LHCN-M2 (cell line): ENCODE measurements at regions not wholly inside any gene's neighbourhood (a gene's known extent, or its start where the extent isn't known, plus 50 kb on each side); places are given as distances from the start of the nearest gene placed in this dataset.
"Not testable (repeated sequence)": the region's sequence is repeated elsewhere in the genome, so short reads cannot be mapped to it uniquely, and the experiment has no call there.

ENCODE experiments used
- DNase-seq: peaks from one replicate; pipeline ENCODE4 v3.0.0-alpha.2; 2012; ENCODE audit warnings: low read depth

DNA sequence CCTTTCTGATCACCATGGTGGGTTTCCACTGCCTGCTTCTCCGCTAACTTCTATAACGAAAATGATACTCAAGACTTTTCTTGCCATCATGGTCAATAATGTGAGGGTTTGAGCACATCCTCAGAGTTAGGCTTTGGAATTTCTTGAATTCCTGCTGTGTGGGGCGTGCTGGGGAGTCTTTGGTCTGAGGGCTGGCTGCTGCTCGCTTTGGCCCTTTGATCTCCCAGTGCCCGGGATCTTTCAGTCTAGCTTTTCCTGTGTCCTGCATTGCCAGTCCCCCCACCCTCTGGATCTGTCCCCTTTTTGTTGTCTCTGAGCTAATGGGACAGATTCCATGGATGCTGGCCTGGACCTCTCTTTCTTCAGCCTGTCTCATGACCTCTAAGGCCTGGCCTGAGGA, 182.6 kb downstream of the NPIPA7 start:
- not testable (repeated sequence) for DNase-seq

- DNase-seq: not testable (repeated sequence)
Observed at GRCh38 chr16:16563962-16564361, 185.0 kb downstream of the NPIPA7 start.

DNA sequence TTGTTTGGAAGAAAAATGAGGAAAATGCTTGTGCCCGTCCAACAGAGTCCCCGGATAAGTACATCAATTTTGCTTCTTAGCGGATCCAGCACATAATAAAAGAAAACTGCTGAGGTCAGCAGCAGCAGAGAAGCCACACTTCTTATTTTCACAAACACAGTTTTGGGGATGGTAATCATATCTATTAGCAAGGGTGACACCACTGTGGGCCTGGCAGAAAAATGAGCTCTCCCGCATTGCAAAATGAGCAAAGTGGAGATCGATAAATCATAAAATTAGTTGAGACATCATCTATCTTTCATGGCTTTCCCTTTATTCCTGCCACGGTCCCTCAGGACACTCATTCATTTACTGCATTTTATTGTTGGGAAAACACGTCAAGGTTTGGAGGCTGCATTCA, 186.4 kb downstream of the NPIPA7 start:
- DNase-seq: not testable (repeated sequence)

DNA sequence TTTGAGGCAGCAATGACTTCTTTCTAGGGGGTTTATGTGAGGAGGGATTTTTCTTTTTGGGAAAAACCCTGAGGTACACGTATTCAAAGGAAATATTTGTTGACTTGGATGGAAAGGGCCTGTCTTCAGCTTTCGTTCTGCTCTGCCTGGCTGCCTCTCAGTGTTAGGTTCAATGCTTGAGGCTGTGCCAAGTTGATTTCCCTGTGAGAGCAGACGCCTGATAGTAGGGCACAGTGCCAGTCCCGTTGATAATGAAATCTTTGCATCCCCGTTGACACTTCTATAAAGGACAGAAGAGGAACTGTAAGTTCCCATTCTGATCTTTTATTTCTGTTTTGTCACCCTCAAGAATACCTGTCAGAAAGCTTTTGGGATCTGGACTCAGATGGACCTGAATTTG, 191.1 kb downstream of the NPIPA7 start:
- DNase-seq: not testable (repeated sequence)

- DNase-seq: not testable (repeated sequence)
Observed at GRCh38 chr16:16570874-16571273, 191.9 kb downstream of the NPIPA7 start.

DNA sequence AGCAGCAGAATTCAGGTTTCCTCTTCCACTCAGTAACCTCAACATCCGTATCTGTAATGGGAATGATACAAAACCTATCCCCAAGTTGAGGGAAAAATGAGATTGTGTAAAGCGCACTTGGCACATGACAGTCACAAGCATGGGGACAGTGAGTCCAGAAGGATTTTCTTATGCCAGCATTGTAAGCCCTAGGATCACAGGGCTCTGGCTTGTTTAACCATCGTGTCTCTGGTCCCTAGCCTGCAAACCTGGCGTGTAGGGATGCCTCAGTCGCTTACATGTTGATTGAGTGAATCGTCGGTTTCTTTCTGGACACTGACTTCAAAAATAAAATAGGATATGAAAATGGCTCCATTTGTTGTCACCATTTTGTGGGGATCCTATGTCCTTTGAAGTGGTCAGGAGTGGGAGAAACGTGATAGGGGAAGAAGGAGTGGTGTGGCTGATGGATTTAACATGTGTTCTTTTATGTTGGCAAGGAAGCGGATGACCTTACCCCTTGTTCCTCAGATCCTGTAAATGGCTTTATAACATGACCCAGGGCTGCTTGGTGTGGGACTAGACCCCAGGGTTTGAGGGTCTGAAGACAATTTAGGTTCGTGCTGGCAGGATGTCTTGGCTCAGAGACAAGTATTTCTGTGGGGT, 193.3 kb downstream of the NPIPA7 start:
- DNase-seq: not testable (repeated sequence)

DNA sequence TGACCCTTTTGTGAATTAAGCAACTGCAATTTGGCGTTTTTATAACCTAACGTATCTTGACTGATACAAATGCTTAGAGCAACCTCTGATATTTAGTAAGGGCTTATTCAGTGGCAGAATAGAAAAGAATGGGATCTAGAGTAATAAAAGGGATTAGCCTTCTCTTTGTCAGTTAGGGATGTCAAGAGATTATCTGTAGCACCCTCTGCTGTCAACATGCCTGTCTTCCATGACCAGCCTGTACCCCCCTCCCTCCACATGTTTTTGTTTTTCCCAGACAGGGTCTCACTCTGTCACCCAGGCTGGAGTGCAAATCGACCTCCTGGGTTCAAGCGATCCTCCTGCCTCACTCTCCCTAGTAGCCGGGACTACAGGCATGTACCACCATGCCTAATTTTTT, 198.1 kb downstream of the NPIPA7 start:
- DNase-seq: not testable (repeated sequence)

DNA sequence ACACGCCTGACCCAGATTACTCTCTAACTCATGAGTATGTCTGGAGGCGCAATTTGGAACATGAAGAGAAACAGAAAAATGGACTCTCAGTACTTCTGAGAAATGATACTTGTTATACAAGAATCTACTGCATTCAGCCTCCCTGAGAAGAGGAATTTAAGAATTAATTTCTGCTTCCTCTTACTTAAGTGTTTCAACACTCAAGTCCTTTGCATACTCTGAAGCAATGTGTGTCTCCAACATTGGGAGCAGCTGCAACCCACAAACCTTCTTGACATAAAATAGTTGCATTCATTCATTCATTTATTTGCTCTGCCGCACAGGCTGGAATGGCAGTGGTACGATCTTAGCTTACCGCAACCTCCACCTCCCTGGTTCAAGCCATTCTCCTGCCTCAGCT, 199.8 kb downstream of the NPIPA7 start:
- DNase-seq: no peak

- DNase-seq: not testable (repeated sequence)
Observed at GRCh38 chr16:16582916-16583315, 204.0 kb downstream of the NPIPA7 start.

GRCh38 chr16:16586073-16586651, 207.2 kb downstream of the NPIPA7 start:
- DNase-seq: peak; percentile 0

DNA sequence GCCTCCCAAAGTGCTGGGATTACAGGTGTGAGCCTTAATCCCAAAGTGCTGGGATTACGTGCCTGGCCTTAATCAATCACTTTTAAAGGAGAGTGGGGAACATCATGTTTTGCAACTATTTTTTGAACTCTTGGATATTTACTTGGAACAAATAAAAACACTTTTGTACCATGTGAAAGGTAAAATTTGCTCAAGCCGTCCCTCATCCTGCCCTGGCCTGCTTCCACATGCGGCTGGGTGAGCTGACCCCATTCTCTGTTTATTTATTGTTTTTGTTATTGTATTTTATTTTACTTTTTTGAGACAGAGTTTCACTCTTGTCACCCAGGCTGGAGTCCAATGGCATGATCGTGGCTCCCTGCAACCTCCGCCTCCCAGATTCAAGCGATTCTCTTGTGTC, 208.0 kb downstream of the NPIPA7 start:
- DNase-seq: not testable (repeated sequence)

DNA sequence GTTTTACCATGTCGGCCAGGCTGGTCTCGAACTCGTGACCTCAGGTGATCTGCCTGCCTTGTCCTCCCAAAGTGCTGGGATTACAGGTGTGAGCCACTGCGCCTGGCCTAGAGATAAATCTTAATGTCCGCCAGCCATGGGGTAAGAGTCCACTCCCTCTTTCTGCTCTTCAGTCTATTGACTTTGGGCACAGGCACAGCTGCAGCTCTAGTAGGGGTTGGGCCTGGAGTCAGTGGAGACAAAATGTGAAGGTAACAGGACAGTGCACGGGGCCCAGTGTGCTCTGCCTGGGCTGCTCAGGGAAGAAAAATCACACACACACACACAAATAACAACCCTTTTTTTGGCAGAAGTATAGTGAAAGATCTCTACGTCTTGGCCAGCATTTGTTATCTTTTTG, 209.5 kb downstream of the NPIPA7 start:
- not testable (repeated sequence) for DNase-seq

GRCh38 chr16:16590654-16591318, 211.8 kb downstream of the NPIPA7 start:
- peak; percentile 1 for DNase-seq

- not testable (repeated sequence) for DNase-seq
Observed at GRCh38 chr16:16593156-16593863, 214.4 kb downstream of the NPIPA7 start.

DNA sequence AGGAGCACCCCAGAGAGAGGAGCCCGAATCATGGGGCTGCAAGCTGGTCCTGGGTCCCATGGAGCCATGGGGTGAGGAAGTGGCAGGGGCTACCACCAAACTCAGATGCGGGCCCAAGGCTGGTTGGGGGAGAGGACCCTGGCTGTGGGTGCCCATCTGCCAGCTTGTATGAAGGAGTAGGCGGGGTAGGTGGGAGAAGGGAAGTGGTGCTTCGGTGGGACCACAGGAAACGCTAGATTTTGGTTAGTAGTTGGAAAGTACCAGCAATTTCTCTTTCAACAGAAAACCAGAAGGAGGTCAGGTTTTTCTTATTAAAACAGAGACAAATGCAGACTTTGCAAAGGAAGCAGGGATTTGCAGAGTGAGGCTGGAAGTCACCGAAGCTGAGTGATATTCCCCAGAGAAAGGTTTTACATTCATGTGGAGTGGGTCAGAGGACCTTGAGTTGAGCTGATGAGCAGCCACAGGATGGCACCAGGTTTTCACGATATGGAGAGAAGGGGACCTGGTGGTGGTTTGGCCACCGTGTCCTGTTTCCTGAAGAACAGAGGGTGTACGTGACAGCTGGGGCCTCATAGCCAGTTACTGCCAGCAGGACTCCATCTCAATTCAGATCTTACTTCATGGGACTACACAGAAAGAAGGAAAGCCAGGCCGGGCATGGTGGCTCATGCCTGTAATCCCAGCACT, 216.2 kb downstream of the NPIPA7 start:
- not testable (repeated sequence) for DNase-seq

DNA sequence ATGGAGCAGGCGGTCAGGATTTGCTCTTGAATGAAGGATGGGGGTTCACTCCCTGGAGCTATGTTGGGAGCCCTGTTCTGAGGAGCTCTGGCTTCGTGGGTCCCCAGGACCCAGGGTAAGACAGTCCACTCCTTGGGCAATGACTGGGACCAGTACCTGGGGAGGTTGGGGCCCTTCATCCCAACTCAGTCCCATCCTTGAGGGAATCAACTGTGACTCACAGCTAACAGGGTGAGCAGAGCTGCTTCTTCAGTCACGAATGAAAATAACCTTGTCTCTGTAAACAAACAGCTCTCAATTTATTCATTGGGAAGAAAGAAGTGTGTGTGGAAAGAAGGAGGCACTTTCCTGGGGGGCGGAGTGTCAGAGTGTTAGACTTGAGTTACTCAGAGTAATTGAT, 222.3 kb downstream of the NPIPA7 start:
- DNase-seq: not testable (repeated sequence)

DNA sequence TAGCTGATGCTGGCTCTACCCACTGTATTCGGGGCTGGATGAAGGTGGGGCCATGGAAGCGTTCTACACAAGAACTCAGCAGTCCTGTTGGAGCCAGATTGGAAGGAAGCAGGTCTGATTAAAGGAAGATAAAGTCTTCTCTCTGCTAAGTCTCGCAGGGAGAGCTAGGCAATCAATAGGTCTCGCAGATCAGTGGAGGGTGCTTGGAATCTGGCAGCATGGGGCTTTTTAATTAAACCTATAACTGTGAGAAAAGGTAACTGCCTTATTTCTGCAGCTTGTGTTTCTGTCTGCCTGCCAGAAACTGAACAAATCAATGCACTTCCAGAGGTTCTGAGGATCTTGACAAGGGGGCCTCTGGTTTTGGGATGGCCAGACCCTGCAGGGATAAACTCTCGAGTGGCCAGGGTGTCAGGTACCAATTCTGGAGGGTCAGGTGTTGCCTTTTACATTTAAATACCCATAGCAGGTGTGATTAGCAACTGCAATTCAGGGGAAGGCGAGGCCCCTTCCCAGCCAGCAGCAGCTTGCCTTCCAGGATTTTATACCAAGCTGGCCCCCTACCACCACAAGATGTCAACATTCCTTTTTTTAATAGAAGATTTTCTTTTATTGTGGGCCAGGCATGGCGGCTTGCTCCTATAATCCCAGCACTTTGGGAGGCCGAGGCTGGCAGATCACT, 228.6 kb downstream of the NPIPA7 start:
- DNase-seq: not testable (repeated sequence)

DNA sequence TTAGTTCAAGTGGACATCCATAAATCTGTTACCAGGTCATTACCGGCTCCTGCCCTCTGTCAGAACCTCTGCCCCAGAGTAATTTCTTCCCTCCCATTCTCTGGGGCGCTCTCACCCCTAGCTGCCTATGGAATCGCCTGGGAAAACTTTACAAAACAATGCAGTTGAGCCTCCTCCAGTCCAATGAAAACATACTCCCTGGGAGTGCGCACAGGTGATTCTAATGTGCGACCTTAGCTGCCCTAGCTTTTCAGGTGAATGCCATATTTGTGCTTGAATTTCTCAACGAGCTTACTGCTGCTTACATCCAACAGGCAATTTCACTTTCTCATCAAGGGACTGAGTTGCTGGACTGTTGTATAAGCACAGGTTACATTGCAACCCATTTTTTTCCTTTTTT, 230.7 kb downstream of the NPIPA7 start:
- not testable (repeated sequence) for DNase-seq

- not testable (repeated sequence) for DNase-seq
Observed at GRCh38 chr16:16610389-16610967, 231.5 kb downstream of the NPIPA7 start.

GRCh38 chr16:16613212-16613611, 234.3 kb downstream of the NPIPA7 start:
- not testable (repeated sequence) for DNase-seq

GRCh38 chr16:16614484-16614883, 235.5 kb downstream of the NPIPA7 start:
- DNase-seq: not testable (repeated sequence)
